Chondrocyte (in vitro differentiated cells): ENCODE measurements at regions not wholly inside any gene's neighbourhood (a gene's known extent, or its start where the extent isn't known, plus 50 kb on each side); places are given as distances from the start of the nearest gene placed in this dataset.

Source experiments
- DNase-seq: peaks from one replicate; pipeline ENCODE4 v3.0.0; 2021; ENCODE audit warnings: mixed read lengths, low spot score
- H3K27ac Mint-ChIP-seq: one replicate; pipeline ENCODE4 v1.8.0; 2021; ENCODE audit warnings: mild to moderate bottlenecking, moderate library complexity, mixed read lengths; ENCODE audit not compliant: unreplicated experiment
- H3K27me3 Mint-ChIP-seq: 2 replicates; pipeline ENCODE4 v1.8.0; 2021; ENCODE audit warnings: low read depth, mixed read lengths
- H3K36me3 Mint-ChIP-seq: 2 replicates; pipeline ENCODE4 v1.8.0; 2021; ENCODE audit warnings: low read depth, mixed read lengths
- H3K4me1 Mint-ChIP-seq: 2 replicates; pipeline ENCODE4 v1.8.0; 2021; ENCODE audit warnings: low read depth, mild to moderate bottlenecking, mixed read lengths
- H3K4me3 Mint-ChIP-seq: one replicate; pipeline ENCODE4 v1.8.0; 2021; ENCODE audit warnings: mild to moderate bottlenecking, moderate library complexity, mixed read lengths; ENCODE audit not compliant: unreplicated experiment
- H3K9me3 Mint-ChIP-seq: 2 replicates; pipeline ENCODE4 v1.8.0; 2021; ENCODE audit warnings: low read depth, mixed read lengths
- TF ChIP-seq, protein P1 (sequence below): fragments of 200-600 bp; sonication (generic); IDR thresholded peaks from 2 replicates; pipeline ENCODE4 v1.5.0; 2021; ENCODE audit warnings: antibody characterized with exemption, mild to moderate bottlenecking, moderate library complexity

GRCh38 chr2:128528133-128528532 is 209.5 kb upstream of the HS6ST1 start:
- Mint-ChIP-seq H3K27ac (no peak overlapping the region), H3K4me1 (no peaks in the 10 kb centered on the region), H3K9me3 (peaks cover 5% of the 10 kb centered on the region), H3K4me3 (no peak overlapping the region), H3K27me3 (no peaks in the 10 kb centered on the region), H3K36me3 (peaks cover 6% of the 10 kb centered on the region)
- TF ChIP-seq, protein P1, sequence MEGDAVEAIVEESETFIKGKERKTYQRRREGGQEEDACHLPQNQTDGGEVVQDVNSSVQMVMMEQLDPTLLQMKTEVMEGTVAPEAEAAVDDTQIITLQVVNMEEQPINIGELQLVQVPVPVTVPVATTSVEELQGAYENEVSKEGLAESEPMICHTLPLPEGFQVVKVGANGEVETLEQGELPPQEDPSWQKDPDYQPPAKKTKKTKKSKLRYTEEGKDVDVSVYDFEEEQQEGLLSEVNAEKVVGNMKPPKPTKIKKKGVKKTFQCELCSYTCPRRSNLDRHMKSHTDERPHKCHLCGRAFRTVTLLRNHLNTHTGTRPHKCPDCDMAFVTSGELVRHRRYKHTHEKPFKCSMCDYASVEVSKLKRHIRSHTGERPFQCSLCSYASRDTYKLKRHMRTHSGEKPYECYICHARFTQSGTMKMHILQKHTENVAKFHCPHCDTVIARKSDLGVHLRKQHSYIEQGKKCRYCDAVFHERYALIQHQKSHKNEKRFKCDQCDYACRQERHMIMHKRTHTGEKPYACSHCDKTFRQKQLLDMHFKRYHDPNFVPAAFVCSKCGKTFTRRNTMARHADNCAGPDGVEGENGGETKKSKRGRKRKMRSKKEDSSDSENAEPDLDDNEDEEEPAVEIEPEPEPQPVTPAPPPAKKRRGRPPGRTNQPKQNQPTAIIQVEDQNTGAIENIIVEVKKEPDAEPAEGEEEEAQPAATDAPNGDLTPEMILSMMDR: no peak
- DNase-seq: no peak

DNA sequence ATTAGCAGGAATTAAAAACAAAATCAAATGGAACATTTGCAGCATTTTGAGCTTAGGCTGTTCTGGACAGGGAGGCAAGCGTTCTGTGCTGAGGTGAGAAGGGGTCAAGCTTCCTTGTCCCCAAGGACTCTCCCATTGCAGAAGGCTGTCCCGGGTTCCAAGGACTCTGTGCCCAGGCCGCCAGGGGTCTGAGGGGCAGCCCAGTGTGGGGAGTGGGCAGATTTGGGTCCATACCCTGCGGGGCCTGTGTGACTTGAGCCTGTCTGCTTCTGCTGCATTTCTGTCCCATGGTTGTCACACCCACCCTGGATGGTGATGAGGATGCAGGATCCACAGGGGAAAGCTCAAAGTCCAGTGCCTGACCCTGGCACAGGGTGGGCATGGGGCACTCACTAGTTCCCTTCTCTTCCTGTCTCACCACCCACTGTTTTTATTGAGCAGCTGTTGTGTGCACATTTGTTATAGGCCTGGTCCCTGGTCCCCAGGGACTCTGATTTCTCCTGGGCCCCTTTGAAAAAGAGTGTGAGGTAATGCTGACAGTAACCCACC is 211.4 kb upstream of the HS6ST1 start:
- no peaks in the 10 kb centered on the region for H3K4me1 Mint-ChIP-seq
- H3K27ac Mint-ChIP-seq: no peak overlapping the region
- no peaks in the 10 kb centered on the region for H3K36me3 Mint-ChIP-seq

GRCh38 chr2:128531856-128532255 is 213.2 kb upstream of the HS6ST1 start:
- TF ChIP-seq, protein P1: peak; percentile 68
- peaks cover 7% of the 10 kb centered on the region for H3K4me1 Mint-ChIP-seq
- no peak overlapping the region for H3K4me3 Mint-ChIP-seq
- no peaks in the 10 kb centered on the region for H3K27me3 Mint-ChIP-seq
- peaks cover under 1% of the 10 kb centered on the region for H3K36me3 Mint-ChIP-seq
- no peak overlapping the region for H3K27ac Mint-ChIP-seq
- peaks cover under 1% of the 10 kb centered on the region for H3K9me3 Mint-ChIP-seq
- no peak for DNase-seq

More for the DNA sequence above, 211.4 kb upstream of the HS6ST1 start:
- Mint-ChIP-seq H3K27me3 (no peaks in the 10 kb centered on the region), H3K9me3 (no peaks in the 10 kb centered on the region), H3K4me3 (no peak overlapping the region)
- TF ChIP-seq, protein P1: no peak
- DNase-seq: no peak

GRCh38 chr2:128533101-128533500 is 214.4 kb upstream of the HS6ST1 start:
- Mint-ChIP-seq H3K36me3 (peaks cover 2% of the 10 kb centered on the region), H3K4me3 (no peak overlapping the region), H3K27me3 (no peaks in the 10 kb centered on the region), H3K4me1 (peaks cover 20% of the 10 kb centered on the region), H3K9me3 (peaks cover 4% of the 10 kb centered on the region), H3K27ac (no peak overlapping the region)
- TF ChIP-seq, protein P1: no peak
- no peak for DNase-seq

- Mint-ChIP-seq H3K27ac (no peak overlapping the region), H3K4me3 (no peak overlapping the region), H3K9me3 (peaks cover 4% of the 10 kb centered on the region), H3K4me1 (peaks cover 23% of the 10 kb centered on the region), H3K36me3 (peaks cover 2% of the 10 kb centered on the region), H3K27me3 (no peaks in the 10 kb centered on the region)
- TF ChIP-seq, protein P1: no peak
- DNase-seq: no peak
These were observed 216.2 kb upstream of the HS6ST1 start for GRCh38 chr2:128534688-128535392.
